Bronchial epithelial cell (primary cell): ENCODE measurements at regions not wholly inside any gene's neighbourhood (a gene's known extent, or its start where the extent isn't known, plus 50 kb on each side); places are given as distances from the start of the nearest gene placed in this dataset.
A peak's percentile ranks its signal among the peaks of the same experiment; 100 is the strongest.

Experiments
- DNase-seq: peaks from one replicate; pipeline ENCODE4 v3.0.0-alpha.2; 2010; ENCODE audit warnings: low read depth
- FAIRE-seq: peaks from 2 replicates; lab custom pipeline; 2011; peaks lifted over from hg19 to GRCh38; lab: Jason Lieb, UNC
- H3K27me3 ChIP-seq: 2 replicates; pipeline ENCODE4 v1.5.1; 2011; ENCODE audit warnings: low read length; ENCODE audit not compliant: control insufficient read depth, insufficient read depth
- H3K36me3 ChIP-seq: 2 replicates; pipeline ENCODE4 v1.5.1; 2011; ENCODE audit warnings: low read length; ENCODE audit not compliant: control insufficient read depth, insufficient read depth
- H3K4me3 ChIP-seq: 2 replicates; pipeline ENCODE4 v1.5.1; 2011; ENCODE audit warnings: mild to moderate bottlenecking, low read depth, low read length, control low read depth
- CTCF ChIP-seq: IDR thresholded peaks from 2 replicates; pipeline ENCODE4 v1.5.1; 2011; ENCODE audit warnings: mild to moderate bottlenecking, moderate library complexity, low read length, control low read depth, inconsistent platforms; ENCODE audit not compliant: insufficient read depth, severe bottlenecking

- TF ChIP-seq CTCF, result no peak
- Histone ChIP-seq H3K36me3 (no peaks in the 10 kb centered on the region), H3K27me3 (no peaks in the 10 kb centered on the region), H3K4me3 (no peak overlapping the region)
- DNase-seq (no peak), FAIRE-seq (no peak)
Observed at GRCh38 chr20:1804554-1804956, 90.7 kb upstream of the SIRPA start.

- no peaks in the 10 kb centered on the region for H3K27me3 ChIP-seq
- no peak for TF ChIP-seq CTCF
- no peak for DNase-seq
- peak overlapping the region; percentile 52 for H3K4me3 ChIP-seq
- peak; percentile 76 for FAIRE-seq
- no peaks in the 10 kb centered on the region for H3K36me3 ChIP-seq
Observed at GRCh38 chr20:1803932-1804501, 91.2 kb upstream of the SIRPA start.

GRCh38 chr20:1803061-1803931, 91.9 kb upstream of the SIRPA start:
- no peaks in the 10 kb centered on the region for H3K36me3 ChIP-seq
- no peak for TF ChIP-seq CTCF
- FAIRE-seq (no peak), DNase-seq (peak; percentile 65)
- H3K4me3 ChIP-seq, result peak overlapping the region; percentile 52
- H3K27me3 ChIP-seq, result no peaks in the 10 kb centered on the region

GRCh38 chr20:1802385-1803060, 92.7 kb upstream of the SIRPA start:
- H3K36me3 ChIP-seq, result no peaks in the 10 kb centered on the region
- TF ChIP-seq CTCF, result peak; percentile 83
- H3K27me3 ChIP-seq, result no peaks in the 10 kb centered on the region
- H3K4me3 ChIP-seq, result peak overlapping the region; percentile 52
- FAIRE-seq (no peak), DNase-seq (peak; percentile 54)

GRCh38 chr20:1801929-1802306, 93.3 kb upstream of the SIRPA start:
- H3K4me3 ChIP-seq, result no peak overlapping the region
- DNase-seq (no peak), FAIRE-seq (no peak)
- no peak for TF ChIP-seq CTCF
- no peaks in the 10 kb centered on the region for H3K27me3 ChIP-seq
- no peaks in the 10 kb centered on the region for H3K36me3 ChIP-seq
